ENCODE measurements at regions not wholly inside any gene's neighbourhood (a gene's known extent, or its start where the extent isn't known, plus 50 kb on each side); places are given as distances from the start of the nearest gene placed in this dataset.
"Not testable (repeated sequence)": the region's sequence is repeated elsewhere in the genome, so short reads cannot be mapped to it uniquely, and the experiment has no call there.

- Histone ChIP-seq H3K36me3 (ENCODE audit: insufficient read depth, low read length) (no peaks in the 10 kb centered on the region), H2AFZ (ENCODE audit: low read length) (no peak overlapping the region), H3K4me3 (ENCODE audit: low read length) (no peak overlapping the region), H3K79me2 (ENCODE audit: low read length) (no peaks in the 10 kb centered on the region), H3K9me2 (replicated peaks; ENCODE audit: insufficient read depth, low read length) (no peaks in the 10 kb centered on the region), H3K9me3 (ENCODE audit: low read length) (peaks cover 35% of the 10 kb centered on the region), H3K4me2 (ENCODE audit: low read depth, low read length, poor library complexity, severe bottlenecking) (no peak overlapping the region), H4K20me1 (ENCODE audit: insufficient read depth, low read depth, low read length) (no peaks in the 10 kb centered on the region), H3K9ac (ENCODE audit: low read length) (no peak overlapping the region), H3K27ac (ENCODE audit: low read length) (no peak overlapping the region), H3K27me3 (ENCODE audit: low read length) (no peaks in the 10 kb centered on the region), H3K4me1 (ENCODE audit: low read length) (no peaks in the 10 kb centered on the region)
- DNase-seq = no peak
Observed at GRCh38 chr18:39238981-39239660, 1673.5 kb upstream of the CELF4 start.

- H2AFZ ChIP-seq (ENCODE audit: low read length) = no peak overlapping the region
- H3K9me3 ChIP-seq (ENCODE audit: low read length) = peaks cover 27% of the 10 kb centered on the region
- no peak overlapping the region for H3K4me2 ChIP-seq (ENCODE audit: low read depth, low read length, poor library complexity, severe bottlenecking)
- H3K4me3 ChIP-seq (ENCODE audit: low read length) = no peak overlapping the region
- H3K79me2 ChIP-seq (ENCODE audit: low read length) = no peaks in the 10 kb centered on the region
- no peak overlapping the region for H3K9ac ChIP-seq (ENCODE audit: low read length)
- H3K27ac ChIP-seq (ENCODE audit: low read length) = no peak overlapping the region
- no peak for DNase-seq
- no peaks in the 10 kb centered on the region for H3K36me3 ChIP-seq (ENCODE audit: insufficient read depth, low read length)
- H3K9me2 ChIP-seq (replicated peaks; ENCODE audit: insufficient read depth, low read length) = no peaks in the 10 kb centered on the region
- H3K4me1 ChIP-seq (ENCODE audit: low read length) = no peaks in the 10 kb centered on the region
- H3K27me3 ChIP-seq (ENCODE audit: low read length) = no peaks in the 10 kb centered on the region
- H4K20me1 ChIP-seq (ENCODE audit: insufficient read depth, low read depth, low read length) = no peaks in the 10 kb centered on the region
Observed at GRCh38 chr18:39235118-39235719, 1669.6 kb upstream of the CELF4 start.

GRCh38 chr18:39232937-39233336, 1667.3 kb upstream of the CELF4 start:
- Histone ChIP-seq H3K27me3 (ENCODE audit: low read length) (no peaks in the 10 kb centered on the region), H3K4me1 (ENCODE audit: low read length) (no peaks in the 10 kb centered on the region), H3K9ac (ENCODE audit: low read length) (no peak overlapping the region), H3K79me2 (ENCODE audit: low read length) (no peaks in the 10 kb centered on the region), H3K36me3 (ENCODE audit: insufficient read depth, low read length) (no peaks in the 10 kb centered on the region), H2AFZ (ENCODE audit: low read length) (no peak overlapping the region), H3K9me2 (replicated peaks; ENCODE audit: insufficient read depth, low read length) (no peaks in the 10 kb centered on the region), H3K9me3 (ENCODE audit: low read length) (peaks cover 26% of the 10 kb centered on the region), H3K27ac (ENCODE audit: low read length) (no peak overlapping the region), H3K4me2 (ENCODE audit: low read depth, low read length, poor library complexity, severe bottlenecking) (no peak overlapping the region), H4K20me1 (ENCODE audit: insufficient read depth, low read depth, low read length) (no peaks in the 10 kb centered on the region), H3K4me3 (ENCODE audit: low read length) (no peak overlapping the region)
- no peak for DNase-seq

GRCh38 chr18:39232490-39232889, 1666.9 kb upstream of the CELF4 start:
- Histone ChIP-seq H3K9me2 (replicated peaks; ENCODE audit: insufficient read depth, low read length) (no peaks in the 10 kb centered on the region), H3K4me3 (ENCODE audit: low read length) (no peak overlapping the region), H3K9me3 (ENCODE audit: low read length) (peaks cover 23% of the 10 kb centered on the region), H3K4me2 (ENCODE audit: low read depth, low read length, poor library complexity, severe bottlenecking) (no peak overlapping the region), H4K20me1 (ENCODE audit: insufficient read depth, low read depth, low read length) (no peaks in the 10 kb centered on the region), H3K79me2 (ENCODE audit: low read length) (no peaks in the 10 kb centered on the region), H3K36me3 (ENCODE audit: insufficient read depth, low read length) (no peaks in the 10 kb centered on the region), H3K27me3 (ENCODE audit: low read length) (no peaks in the 10 kb centered on the region), H2AFZ (ENCODE audit: low read length) (no peak overlapping the region), H3K27ac (ENCODE audit: low read length) (no peak overlapping the region), H3K4me1 (ENCODE audit: low read length) (no peaks in the 10 kb centered on the region), H3K9ac (ENCODE audit: low read length) (no peak overlapping the region)
- DNase-seq = no peak

- Histone ChIP-seq H3K9me3 (ENCODE audit: low read length) (peaks cover 25% of the 10 kb centered on the region), H4K20me1 (ENCODE audit: insufficient read depth, low read depth, low read length) (no peaks in the 10 kb centered on the region), H3K4me2 (ENCODE audit: low read depth, low read length, poor library complexity, severe bottlenecking) (no peak overlapping the region), H3K36me3 (ENCODE audit: insufficient read depth, low read length) (no peaks in the 10 kb centered on the region), H3K27ac (ENCODE audit: low read length) (no peak overlapping the region), H3K27me3 (ENCODE audit: low read length) (no peaks in the 10 kb centered on the region), H3K4me1 (ENCODE audit: low read length) (no peaks in the 10 kb centered on the region), H3K9ac (ENCODE audit: low read length) (no peak overlapping the region), H3K79me2 (ENCODE audit: low read length) (no peaks in the 10 kb centered on the region), H2AFZ (ENCODE audit: low read length) (no peak overlapping the region), H3K9me2 (replicated peaks; ENCODE audit: insufficient read depth, low read length) (no peaks in the 10 kb centered on the region), H3K4me3 (ENCODE audit: low read length) (no peak overlapping the region)
- DNase-seq = no peak
Observed at GRCh38 chr18:39230086-39230803, 1664.6 kb upstream of the CELF4 start.

- H4K20me1 ChIP-seq (ENCODE audit: insufficient read depth, low read depth, low read length); H3K79me2 ChIP-seq (ENCODE audit: low read length); H2AFZ ChIP-seq (ENCODE audit: low read length); H3K36me3 ChIP-seq (ENCODE audit: insufficient read depth, low read length); H3K4me1 ChIP-seq (ENCODE audit: low read length); H3K27ac ChIP-seq (ENCODE audit: low read length); DNase-seq; H3K4me3 ChIP-seq (ENCODE audit: low read length); H3K4me2 ChIP-seq (ENCODE audit: low read depth, low read length, poor library complexity, severe bottlenecking); H3K9me2 ChIP-seq (replicated peaks; ENCODE audit: insufficient read depth, low read length); H3K27me3 ChIP-seq (ENCODE audit: low read length); H3K9ac ChIP-seq (ENCODE audit: low read length): not testable (repeated sequence)
- H3K9me3 ChIP-seq (ENCODE audit: low read length) = peaks cover 25% of the 10 kb centered on the region
Observed at GRCh38 chr18:39227769-39228168, 1662.2 kb upstream of the CELF4 start.

GRCh38 chr18:39225373-39225772, 1659.8 kb upstream of the CELF4 start:
- Histone ChIP-seq H3K79me2 (ENCODE audit: low read length) (no peaks in the 10 kb centered on the region), H3K4me3 (ENCODE audit: low read length) (no peak overlapping the region), H3K9ac (ENCODE audit: low read length) (no peak overlapping the region), H3K9me2 (replicated peaks; ENCODE audit: insufficient read depth, low read length) (no peaks in the 10 kb centered on the region), H3K36me3 (ENCODE audit: insufficient read depth, low read length) (no peaks in the 10 kb centered on the region), H3K4me1 (ENCODE audit: low read length) (no peaks in the 10 kb centered on the region), H4K20me1 (ENCODE audit: insufficient read depth, low read depth, low read length) (no peaks in the 10 kb centered on the region), H2AFZ (ENCODE audit: low read length) (no peak overlapping the region), H3K27me3 (ENCODE audit: low read length) (no peaks in the 10 kb centered on the region), H3K27ac (ENCODE audit: low read length) (no peak overlapping the region), H3K4me2 (ENCODE audit: low read depth, low read length, poor library complexity, severe bottlenecking) (no peak overlapping the region), H3K9me3 (ENCODE audit: low read length) (peaks cover 34% of the 10 kb centered on the region)
- no peak for DNase-seq

GRCh38 chr18:39223283-39223682, 1657.7 kb upstream of the CELF4 start:
- H4K20me1 ChIP-seq (ENCODE audit: insufficient read depth, low read depth, low read length) = no peaks in the 10 kb centered on the region
- H2AFZ ChIP-seq (ENCODE audit: low read length) = no peak overlapping the region
- H3K9ac ChIP-seq (ENCODE audit: low read length) = no peak overlapping the region
- no peaks in the 10 kb centered on the region for H3K9me2 ChIP-seq (replicated peaks; ENCODE audit: insufficient read depth, low read length)
- H3K27me3 ChIP-seq (ENCODE audit: low read length) = no peaks in the 10 kb centered on the region
- H3K79me2 ChIP-seq (ENCODE audit: low read length) = no peaks in the 10 kb centered on the region
- DNase-seq = no peak
- peaks cover 36% of the 10 kb centered on the region for H3K9me3 ChIP-seq (ENCODE audit: low read length)
- H3K27ac ChIP-seq (ENCODE audit: low read length) = no peak overlapping the region
- no peak overlapping the region for H3K4me2 ChIP-seq (ENCODE audit: low read depth, low read length, poor library complexity, severe bottlenecking)
- H3K4me1 ChIP-seq (ENCODE audit: low read length) = no peaks in the 10 kb centered on the region
- no peak overlapping the region for H3K4me3 ChIP-seq (ENCODE audit: low read length)
- no peaks in the 10 kb centered on the region for H3K36me3 ChIP-seq (ENCODE audit: insufficient read depth, low read length)

Data from Karpas-422 (cell line).